Endothelial cell of hepatic sinusoid (primary cell): ENCODE measurements at regions not wholly inside any gene's neighbourhood (a gene's known extent, or its start where the extent isn't known, plus 50 kb on each side); places are given as distances from the start of the nearest gene placed in this dataset.

Experiments used
- in situ Hi-C: cut with HindIII; loops from 2 replicates; pipeline ENCODE4 v1.10.0; 2017; ENCODE audit warnings: low sequenced_read_pairs

DNA sequence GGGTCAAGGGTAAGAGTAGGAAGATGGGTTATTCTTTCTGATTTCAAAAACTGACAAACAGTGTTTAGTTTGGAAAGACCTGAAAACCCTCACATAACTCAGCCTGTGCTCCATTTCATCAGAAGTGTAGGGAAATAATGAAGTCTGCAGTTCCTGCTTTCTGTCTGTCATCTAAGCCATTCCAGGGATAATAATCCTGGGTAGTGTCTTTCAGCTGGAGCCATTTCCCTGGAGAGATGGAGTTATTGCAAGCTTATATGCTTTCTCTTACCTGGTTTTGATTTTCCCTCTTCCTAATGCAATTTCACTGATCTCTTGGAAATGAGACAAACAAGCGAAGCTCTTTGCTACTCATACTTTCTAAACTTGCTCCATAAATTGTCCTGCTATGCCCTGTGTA lies 824.8 kb upstream of the LCORL start:
- in situ Hi-C loops, result no loop called here

DNA sequence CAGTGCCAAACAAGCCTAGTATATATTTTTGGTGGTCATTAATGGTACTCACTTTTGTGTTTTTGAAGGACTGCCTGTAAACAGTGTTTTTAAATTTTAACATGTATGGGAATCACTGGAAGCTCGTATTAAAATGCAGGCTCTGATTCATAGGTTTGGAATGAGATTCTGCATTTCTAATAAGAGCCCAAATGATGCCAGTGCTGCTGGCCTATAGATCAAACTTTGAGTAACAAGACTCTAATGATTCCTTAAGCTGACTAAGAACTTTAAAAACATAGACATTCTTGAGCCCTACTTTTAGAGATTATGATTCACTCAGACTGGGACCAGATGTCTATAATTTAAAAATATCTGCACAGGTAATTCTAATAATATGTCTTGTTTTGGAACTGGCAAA lies 823.2 kb upstream of the LCORL start:
- in situ Hi-C loops, result no loop called here

GRCh38 chr4:18842431-18842830 lies 820.9 kb upstream of the LCORL start:
- in situ Hi-C loops, result no loop called here

GRCh38 chr4:18840481-18840880 lies 818.9 kb upstream of the LCORL start:
- in situ Hi-C loops, result no loop called here

GRCh38 chr4:18816228-18816895 lies 794.8 kb upstream of the LCORL start:
- in situ Hi-C loops, result no loop called here

- in situ Hi-C loops, result no loop called here
Measured at GRCh38 chr4:18815779-18816173, 794.2 kb upstream of the LCORL start.

DNA sequence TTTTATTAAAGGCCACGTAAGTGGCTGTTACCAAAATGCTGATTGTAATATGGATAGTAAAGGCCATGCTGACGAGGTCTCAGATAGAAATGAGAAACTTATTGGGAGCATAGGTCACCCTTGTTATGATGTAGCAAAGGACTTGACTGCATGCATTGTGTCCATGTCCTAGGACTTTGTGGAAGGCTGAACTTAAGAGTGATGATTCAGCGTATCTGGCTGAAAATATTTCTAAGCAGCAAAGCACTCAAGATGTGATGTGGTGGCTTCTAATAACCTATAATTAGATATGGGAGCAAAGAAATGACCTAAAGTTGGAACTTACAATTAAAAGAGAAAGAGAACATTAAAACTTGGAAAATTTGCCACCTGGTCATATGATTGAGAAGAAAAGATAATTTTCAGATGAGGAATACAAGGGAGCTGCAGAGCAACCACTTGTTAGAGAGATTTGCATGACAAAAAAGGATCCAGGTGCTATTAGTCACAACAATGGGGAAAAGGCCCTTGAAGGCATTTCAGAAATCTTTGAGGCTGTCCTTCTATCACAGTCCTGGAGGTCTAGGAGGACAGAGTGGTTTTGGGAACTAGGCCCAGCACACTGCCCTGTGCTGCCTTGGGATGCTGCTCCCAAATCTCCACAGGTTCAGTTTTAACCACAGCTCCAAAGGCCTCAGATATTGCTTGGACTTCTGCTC lies 793.7 kb upstream of the LCORL start:
- in situ Hi-C loops, result no loop called here

GRCh38 chr4:18813771-18814170 lies 792.2 kb upstream of the LCORL start:
- in situ Hi-C loops, result no loop called here

DNA sequence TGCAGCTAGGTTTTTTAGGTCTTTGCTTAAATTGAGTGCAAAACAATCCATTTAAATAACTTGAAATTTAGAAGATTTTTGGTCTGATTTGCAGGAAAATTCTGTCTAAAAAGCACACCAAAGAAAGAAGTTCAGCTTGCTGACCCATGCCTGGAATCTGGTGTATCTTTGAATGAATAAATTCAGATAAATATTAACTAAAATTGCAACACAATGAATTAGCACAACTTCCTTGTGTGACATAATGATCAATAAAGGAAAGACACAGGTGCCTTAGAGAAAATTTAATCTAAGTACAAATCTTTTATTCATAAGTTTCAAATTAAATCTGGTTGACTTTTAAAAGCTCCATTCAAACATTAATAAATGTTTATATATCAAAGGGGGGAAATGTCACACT lies 791.5 kb upstream of the LCORL start:
- in situ Hi-C loops, result no loop called here

DNA sequence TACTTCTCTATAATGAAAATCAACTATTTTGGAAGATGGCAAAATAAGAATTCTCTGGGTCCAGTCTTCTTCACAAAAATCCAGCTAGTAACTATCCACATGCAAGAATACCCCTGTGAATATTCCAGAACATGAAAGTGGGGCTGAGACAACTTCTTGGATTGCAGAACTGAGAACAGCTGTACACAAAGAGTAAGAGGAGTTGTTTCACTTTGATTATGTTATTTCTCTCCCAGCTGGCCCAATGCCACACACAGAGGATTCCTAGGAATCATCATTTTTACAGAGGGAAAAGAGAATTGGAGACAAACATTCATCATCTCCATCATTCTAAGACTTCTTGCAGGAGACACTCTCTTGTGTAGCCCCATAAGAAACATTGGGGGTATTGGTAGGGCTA lies 782.2 kb upstream of the LCORL start:
- in situ Hi-C loops, result no loop called here

GRCh38 chr4:18798123-18798522 lies 776.6 kb upstream of the LCORL start:
- in situ Hi-C loops, result no loop called here

GRCh38 chr4:18795794-18796193 lies 774.2 kb upstream of the LCORL start:
- in situ Hi-C loops, result no loop called here

GRCh38 chr4:18777190-18777930 lies 755.8 kb upstream of the LCORL start:
- in situ Hi-C loops, result no loop called here

DNA sequence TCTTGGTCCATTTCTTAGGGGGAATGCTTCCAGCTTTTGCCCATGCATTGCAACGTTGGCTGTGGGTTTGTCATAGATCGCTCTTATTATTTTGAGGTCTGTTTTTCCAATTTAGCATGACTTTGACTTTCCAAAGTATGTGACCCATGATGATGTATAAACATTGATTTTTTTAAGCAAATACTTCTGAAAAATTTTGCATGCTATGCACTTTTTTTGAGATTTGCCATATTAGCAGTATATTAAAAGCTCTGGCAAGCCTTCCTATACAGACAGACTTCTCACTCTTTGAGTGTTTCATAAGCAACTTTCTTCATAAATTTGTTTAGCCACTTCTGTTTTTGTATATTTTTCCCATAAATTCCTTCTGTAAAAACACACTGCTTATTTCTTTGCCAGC lies 746.4 kb upstream of the LCORL start:
- in situ Hi-C loops, result no loop called here

DNA sequence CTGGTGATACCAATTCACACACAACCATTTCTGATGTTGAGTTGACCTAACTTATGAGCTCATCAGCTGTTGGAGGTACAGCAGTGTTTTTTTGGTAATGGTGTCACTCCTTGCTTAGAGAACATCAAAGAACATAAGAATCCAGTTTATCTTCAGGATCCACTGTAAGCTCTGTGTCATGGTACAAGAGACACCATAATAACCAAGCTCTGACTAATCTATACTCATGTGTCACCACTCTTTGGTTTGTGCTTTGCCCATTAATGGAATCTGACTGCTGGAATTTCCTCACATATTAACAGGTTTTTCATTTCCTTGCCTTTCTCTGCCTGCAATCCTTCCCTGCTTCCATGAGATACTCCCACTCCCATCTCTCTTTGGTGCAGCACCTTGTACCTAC lies 735.1 kb upstream of the LCORL start:
- in situ Hi-C loops, result no loop called here

DNA sequence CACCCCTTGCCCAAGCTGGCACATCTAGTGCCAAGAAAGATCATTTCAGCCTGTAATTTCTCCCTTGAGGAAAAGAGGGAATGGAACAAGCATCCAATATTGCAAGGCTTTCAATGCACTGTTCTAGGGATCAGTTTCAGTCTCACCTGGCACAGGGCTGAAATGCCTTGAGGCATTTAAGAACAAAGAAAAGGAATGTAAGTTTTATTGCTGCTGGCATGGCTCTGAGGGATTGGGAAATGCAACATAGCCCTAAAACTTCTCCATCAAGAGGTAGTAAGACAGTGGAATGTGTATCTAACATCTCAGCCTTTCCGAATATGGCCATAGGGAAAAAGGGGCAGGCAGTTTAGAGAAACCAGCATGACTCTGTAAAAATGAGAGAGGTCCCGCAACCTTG lies 732.6 kb upstream of the LCORL start:
- in situ Hi-C loops, result no loop called here

DNA sequence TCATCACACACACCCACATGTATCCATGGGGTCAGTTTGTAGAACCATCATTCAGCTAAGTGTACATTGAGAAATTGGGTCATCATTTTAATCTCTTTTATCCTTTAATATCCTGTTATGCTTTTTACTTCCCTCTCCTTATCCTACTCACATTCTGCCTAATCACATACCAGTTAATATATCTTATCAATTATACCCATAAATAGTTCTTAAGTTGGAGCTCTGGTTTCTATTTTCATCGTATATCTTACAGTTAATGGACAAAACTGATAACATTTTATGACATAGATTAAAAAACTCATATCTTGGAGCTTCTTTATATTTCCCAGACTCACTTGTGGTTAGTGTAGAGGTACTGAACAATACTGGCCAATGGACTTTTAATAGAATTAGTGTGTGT lies 729.5 kb upstream of the LCORL start:
- in situ Hi-C loops, result no loop called here

DNA sequence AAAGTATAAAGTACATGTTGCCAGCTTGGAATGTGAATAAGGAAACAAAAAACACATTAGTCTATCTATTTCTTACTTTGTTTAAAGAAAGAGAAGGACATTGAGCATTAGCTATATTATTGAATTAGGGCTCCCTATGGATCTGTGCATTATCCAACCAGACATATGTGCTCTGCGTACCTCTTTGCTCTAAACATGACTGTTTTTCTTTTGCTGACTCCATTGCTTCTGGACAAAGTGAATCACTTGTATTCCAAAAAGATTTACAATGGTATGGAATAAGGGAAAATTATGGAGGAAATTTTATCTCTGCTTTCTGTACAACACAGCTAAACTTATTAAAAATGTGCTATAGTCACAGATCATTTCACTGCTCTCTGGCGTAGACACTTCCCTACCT lies 727.8 kb upstream of the LCORL start:
- in situ Hi-C loops, result no loop called here

DNA sequence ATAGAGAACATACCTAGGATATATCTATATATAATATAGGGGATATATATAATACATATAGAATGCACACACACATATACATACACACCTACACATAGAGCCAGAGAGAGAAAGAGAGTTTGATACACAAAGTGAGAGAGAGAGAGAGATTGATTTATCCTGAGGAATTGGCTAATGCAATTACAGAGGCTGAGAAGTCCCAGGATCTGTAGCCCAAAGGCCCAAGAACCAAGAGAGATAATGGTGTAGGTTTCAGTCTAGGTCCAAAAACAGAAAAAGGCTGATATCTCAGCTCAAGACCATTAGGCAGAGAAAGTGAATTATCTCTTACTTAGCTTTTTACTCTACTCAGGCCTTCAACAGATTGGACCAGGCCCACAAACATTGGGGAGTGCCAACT lies 715.0 kb upstream of the LCORL start:
- in situ Hi-C loops, result no loop called here

- in situ Hi-C loops, result no loop called here
Measured at GRCh38 chr4:18735740-18736268, 714.2 kb upstream of the LCORL start.

DNA sequence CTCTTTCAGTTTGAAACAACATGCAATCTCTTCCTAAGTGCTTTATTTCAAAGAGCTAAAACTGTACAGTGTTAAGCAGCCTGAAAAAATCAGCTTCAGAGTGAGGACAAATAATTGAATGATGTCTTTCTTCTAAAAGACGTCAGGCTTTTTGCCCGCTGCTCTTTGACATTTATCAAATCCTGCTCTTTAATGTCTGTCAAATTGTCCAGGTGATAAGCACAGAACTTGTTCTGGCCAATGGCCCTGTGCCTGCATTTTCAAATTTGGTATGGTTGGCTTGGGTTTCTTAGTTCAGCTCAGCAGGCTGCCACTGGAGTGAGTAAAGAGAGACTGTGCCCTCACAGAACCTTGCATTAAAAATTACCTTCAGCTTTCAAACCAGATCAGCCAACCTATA lies 712.9 kb upstream of the LCORL start:
- in situ Hi-C loops, result no loop called here

DNA sequence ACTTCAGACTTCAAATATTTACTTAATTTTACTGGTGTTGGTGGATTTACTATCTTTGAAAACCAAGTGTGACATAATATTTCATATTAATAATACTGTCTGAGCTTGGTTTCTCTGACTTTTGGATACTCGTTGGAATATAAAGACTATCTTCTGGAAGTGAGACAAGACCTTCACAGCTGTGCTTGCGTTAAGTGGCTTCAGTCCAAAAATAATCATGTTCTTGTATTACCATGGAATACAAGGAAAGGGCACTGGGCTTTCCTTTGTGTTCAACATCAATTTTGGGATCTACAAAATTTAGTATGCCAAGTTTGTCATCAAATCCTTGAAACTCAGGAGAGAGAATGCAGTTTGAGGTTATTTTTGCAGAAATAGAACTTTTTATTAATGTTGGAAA lies 712.4 kb upstream of the LCORL start:
- in situ Hi-C loops, result no loop called here
